ENCODE measurements at regions not wholly inside any gene's neighbourhood (a gene's known extent, or its start where the extent isn't known, plus 50 kb on each side); places are given as distances from the start of the nearest gene placed in this dataset.
"Not testable (repeated sequence)": the region's sequence is repeated elsewhere in the genome, so short reads cannot be mapped to it uniquely, and the experiment has no call there.

GRCh38 chr14:34381304-34381703 is 80.7 kb downstream of the SPTSSA start:
- DNase-seq, result not testable (repeated sequence)

GRCh38 chr14:34380471-34380845 is 81.6 kb downstream of the SPTSSA start:
- no peak for DNase-seq
- no peak for TF ChIP-seq GATA1 (IDR thresholded peaks at IDR 0.05; ENCODE audit: low read depth, low read length)
- TF ChIP-seq POLR2A (IDR thresholded peaks at IDR 0.05; ENCODE audit: low read length), result no peak

- TF ChIP-seq GATA1 (IDR thresholded peaks at IDR 0.05; ENCODE audit: low read depth, low read length) (no peak), POLR2A (IDR thresholded peaks at IDR 0.05; ENCODE audit: low read length) (no peak)
- DNase-seq, result no peak
These were observed 82.1 kb downstream of the SPTSSA start for GRCh38 chr14:34379816-34380470.

- TF ChIP-seq POLR2A (IDR thresholded peaks at IDR 0.05; ENCODE audit: low read length) (no peak), GATA1 (IDR thresholded peaks at IDR 0.05; ENCODE audit: low read depth, low read length) (no peak)
- DNase-seq, result no peak
These were observed 85.3 kb downstream of the SPTSSA start for GRCh38 chr14:34376649-34377267.

DNA sequence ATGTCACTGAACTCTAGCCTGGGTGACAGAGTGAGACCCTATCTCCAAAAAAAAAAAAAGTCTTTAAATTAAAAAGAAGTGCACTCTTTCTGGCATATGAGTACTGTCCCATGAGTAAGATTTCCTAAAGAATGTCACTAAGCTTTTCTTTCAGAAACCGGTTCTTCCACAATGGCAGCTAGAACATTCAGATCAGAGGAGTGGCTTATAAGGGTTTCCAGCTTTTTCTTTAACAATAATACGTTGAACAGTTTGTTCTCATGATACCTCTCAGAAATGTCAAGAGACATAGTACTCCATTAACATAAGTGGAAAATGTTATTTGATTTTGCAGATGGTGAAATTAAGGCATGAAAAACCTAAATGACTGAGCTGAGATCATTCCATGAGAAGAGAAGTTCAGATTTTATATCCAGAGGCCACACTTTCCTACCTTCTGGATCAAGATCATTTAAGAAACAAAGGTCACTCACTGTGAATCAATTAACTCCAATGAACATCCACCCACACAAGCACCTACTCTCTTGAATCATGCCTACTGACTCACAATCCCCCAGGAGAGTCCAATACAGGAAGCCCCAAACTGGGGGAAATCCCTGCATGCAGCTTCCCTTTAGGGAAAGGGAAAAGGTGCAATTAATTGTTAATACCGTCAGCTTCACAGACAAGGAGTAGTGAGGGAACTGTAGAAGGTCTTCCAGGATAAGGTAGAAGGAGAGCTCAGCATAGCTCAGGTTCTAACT is 86.9 kb downstream of the SPTSSA start:
- TF ChIP-seq GATA1 (IDR thresholded peaks at IDR 0.05; ENCODE audit: low read depth, low read length), result no peak
- TF ChIP-seq POLR2A (IDR thresholded peaks at IDR 0.05; ENCODE audit: low read length), result no peak
- DNase-seq, result no peak

- TF ChIP-seq GATA1 (IDR thresholded peaks at IDR 0.05; ENCODE audit: low read depth, low read length) (no peak), POLR2A (IDR thresholded peaks at IDR 0.05; ENCODE audit: low read length) (no peak)
- DNase-seq, result no peak
These were observed 88.8 kb downstream of the SPTSSA start for GRCh38 chr14:34373191-34373590.

GRCh38 chr14:34372786-34373185 is 89.3 kb downstream of the SPTSSA start:
- TF ChIP-seq POLR2A (IDR thresholded peaks at IDR 0.05; ENCODE audit: low read length) (no peak), GATA1 (IDR thresholded peaks at IDR 0.05; ENCODE audit: low read depth, low read length) (no peak)
- DNase-seq, result no peak

- TF ChIP-seq GATA1 (IDR thresholded peaks at IDR 0.05; ENCODE audit: low read depth, low read length) (no peak), POLR2A (IDR thresholded peaks at IDR 0.05; ENCODE audit: low read length) (no peak)
- no peak for DNase-seq
These were observed 92.4 kb downstream of the SPTSSA start for GRCh38 chr14:34369648-34370030.

DNA sequence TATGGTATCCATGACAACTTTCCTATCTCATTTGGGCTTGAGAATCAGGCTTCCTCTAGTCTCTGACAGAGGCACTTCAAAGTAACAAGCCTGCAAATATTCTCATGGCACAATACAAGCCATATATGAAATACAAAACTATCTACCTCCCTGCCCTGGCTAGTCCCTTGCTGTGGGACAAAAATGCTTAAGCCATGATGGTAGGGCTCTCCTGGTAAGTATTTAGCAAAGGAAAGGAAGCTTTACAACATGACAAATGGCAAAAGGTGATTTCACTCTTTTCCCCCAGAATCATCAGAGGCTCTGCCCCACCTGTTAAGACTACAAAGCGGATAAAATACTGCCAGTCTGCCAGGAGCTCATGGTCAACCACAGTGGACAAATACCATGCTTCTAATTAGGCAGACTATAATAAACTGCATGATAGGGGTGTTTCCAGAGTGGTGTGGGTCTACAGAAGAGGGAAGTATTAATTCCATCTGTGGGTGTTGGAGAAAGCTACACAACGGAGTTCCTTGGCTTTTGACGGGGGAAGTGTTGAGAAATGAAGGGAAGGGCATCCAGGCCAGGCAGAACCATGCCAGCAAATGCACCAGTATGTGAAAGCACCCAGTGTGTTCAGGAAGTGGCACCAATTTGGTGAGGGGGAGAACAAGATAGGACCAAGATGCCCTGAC is 92.9 kb downstream of the SPTSSA start:
- DNase-seq, result no peak
- TF ChIP-seq POLR2A (IDR thresholded peaks at IDR 0.05; ENCODE audit: low read length), result no peak
- no peak for TF ChIP-seq GATA1 (IDR thresholded peaks at IDR 0.05; ENCODE audit: low read depth, low read length)

DNA sequence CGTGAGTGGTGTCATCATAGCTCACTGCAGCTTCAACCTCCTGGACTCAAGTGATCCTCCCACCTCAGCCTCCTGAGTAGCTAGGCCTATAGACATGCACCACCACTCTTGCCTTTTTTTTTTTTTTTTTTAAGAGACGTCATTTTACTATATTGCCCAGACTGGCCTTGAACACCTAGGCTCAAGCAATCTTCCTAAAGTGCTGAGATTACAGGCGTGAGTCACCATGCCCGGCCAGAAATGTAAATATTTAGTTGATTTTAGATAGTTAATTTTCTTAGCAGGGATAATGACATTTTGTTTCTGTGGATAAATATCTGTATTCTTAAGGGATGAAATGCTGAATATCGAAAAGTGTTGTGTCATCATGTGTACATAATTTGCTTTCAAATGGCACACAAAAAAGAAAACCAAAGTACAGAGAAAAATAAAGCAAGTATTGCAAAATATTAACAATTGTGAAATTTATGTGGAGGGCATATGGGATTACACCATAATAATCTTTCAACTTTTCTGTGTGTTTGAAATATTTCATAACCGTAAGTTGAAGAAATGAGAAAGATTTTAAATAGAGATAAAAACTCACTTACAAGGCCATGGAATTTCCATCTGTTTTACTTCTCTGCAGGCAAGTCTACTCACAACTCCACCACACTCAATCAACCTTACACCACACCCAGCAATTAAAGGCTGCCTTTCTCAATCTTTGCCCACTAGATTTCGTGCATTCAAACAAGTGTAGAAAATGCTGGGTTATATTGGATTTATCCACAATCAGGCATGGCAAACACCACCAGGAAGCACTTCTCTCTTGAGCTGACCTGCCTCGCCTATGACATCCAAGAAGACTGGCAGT is 93.7 kb downstream of the SPTSSA start:
- no peak for DNase-seq
- no peak for TF ChIP-seq POLR2A (IDR thresholded peaks at IDR 0.05; ENCODE audit: low read length)
- TF ChIP-seq GATA1 (IDR thresholded peaks at IDR 0.05; ENCODE audit: low read depth, low read length), result no peak

DNA sequence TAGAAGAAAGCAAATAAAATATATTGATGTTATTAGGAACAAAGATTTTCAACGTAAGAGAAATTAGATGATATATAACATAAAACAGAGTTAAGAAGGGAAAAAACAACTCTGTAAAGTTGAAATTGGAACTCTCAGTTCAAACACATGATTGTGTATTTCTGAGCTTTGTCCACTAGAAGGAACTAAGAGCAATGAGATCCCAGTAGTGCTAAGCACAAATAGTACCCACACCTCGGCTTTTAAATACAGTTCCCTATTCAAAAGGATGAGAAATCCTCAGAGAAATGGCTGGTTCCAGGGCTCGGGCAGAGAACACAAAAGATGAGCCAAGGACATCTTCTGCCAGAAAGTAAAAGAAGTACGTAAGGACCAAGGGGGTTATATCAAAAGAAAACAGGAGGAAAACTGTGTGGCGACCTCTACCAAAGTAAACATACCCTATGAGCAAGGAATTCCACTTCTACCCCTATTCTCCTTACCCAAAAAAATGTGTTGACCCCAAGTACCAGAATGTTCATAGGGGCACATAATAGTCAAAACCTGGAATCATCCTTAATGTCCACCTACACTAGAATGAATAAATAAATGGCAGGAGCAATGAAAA is 96.6 kb downstream of the SPTSSA start:
- TF ChIP-seq POLR2A (IDR thresholded peaks at IDR 0.05; ENCODE audit: low read length), result no peak
- TF ChIP-seq GATA1 (IDR thresholded peaks at IDR 0.05; ENCODE audit: low read depth, low read length), result no peak
- no peak for DNase-seq

DNA sequence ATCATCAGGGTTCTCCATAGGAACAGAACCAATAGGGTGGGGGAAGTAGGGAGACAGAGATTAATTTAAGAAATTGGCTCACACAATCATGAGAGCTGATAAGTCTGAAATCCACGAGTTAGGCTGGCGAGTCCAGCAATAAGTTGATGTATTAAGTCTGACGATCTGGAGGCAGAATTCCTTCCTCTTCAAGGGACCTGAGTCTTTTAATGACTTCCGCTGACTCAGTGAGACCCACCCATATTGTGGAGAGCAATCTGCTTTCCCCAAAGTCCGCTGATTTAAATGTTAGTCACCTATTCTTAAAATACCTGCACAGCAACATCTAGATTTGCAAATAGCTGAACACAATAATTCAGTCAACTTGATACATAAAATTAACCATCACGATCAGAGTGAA is 97.8 kb downstream of the SPTSSA start:
- TF ChIP-seq POLR2A (IDR thresholded peaks at IDR 0.05; ENCODE audit: low read length) (no peak), GATA1 (IDR thresholded peaks at IDR 0.05; ENCODE audit: low read depth, low read length) (no peak)
- no peak for DNase-seq

DNA sequence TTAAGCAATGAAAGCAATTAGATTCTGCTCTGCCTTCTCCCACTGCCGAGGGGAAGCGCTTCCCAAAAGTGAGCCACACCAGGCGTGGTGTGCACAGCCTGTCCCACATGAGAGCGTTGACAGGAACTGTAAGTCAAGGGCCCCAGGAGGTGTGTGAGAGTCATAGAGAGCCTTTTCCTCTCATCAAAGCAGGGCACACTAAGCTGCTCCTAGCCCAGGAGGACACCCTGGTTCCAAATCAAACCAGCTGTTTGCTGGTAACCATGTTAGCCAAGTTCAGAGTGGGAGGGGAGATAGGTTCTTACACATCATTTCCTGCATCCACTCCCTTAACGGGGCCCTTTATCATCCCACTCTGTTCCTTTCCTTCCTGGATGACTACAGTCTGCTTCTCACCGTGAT is 98.3 kb downstream of the SPTSSA start:
- TF ChIP-seq GATA1 (IDR thresholded peaks at IDR 0.05; ENCODE audit: low read depth, low read length), result no peak
- TF ChIP-seq POLR2A (IDR thresholded peaks at IDR 0.05; ENCODE audit: low read length), result no peak
- DNase-seq, result no peak
